IPS-15b (cell line): ENCODE measurements at regions not wholly inside any gene's neighbourhood (a gene's known extent, or its start where the extent isn't known, plus 50 kb on each side); places are given as distances from the start of the nearest gene placed in this dataset.

Experiments
- H3K27me3 ChIP-seq: one replicate; pipeline ENCODE4 v1.6.1; 2013; ENCODE audit warnings: low read length; ENCODE audit not compliant: control insufficient read depth, insufficient read depth
- H3K36me3 ChIP-seq: one replicate; pipeline ENCODE4 v1.6.1; 2013; ENCODE audit warnings: low read length; ENCODE audit not compliant: control insufficient read depth, insufficient read depth
- H3K4me1 ChIP-seq: one replicate; pipeline ENCODE4 v1.6.1; 2013; ENCODE audit warnings: mild to moderate bottlenecking, low read length; ENCODE audit not compliant: control insufficient read depth, insufficient read depth
- H3K4me3 ChIP-seq: one replicate; pipeline ENCODE4 v1.5.1; 2013; ENCODE audit warnings: low read depth, low read length
- H3K9ac ChIP-seq: one replicate; pipeline ENCODE4 v1.6.1; 2013; ENCODE audit warnings: low read depth, mild to moderate bottlenecking, low read length
- H3K9me3 ChIP-seq: one replicate; pipeline ENCODE4 v1.6.1; 2013; ENCODE audit warnings: mild to moderate bottlenecking, low read length; ENCODE audit not compliant: control insufficient read depth, insufficient read depth

- H3K4me3 ChIP-seq = no peak overlapping the region
- no peaks in the 10 kb centered on the region for H3K27me3 ChIP-seq
- H3K36me3 ChIP-seq = no peaks in the 10 kb centered on the region
- no peak overlapping the region for H3K9ac ChIP-seq
- H3K9me3 ChIP-seq = no peaks in the 10 kb centered on the region
- H3K4me1 ChIP-seq = no peaks in the 10 kb centered on the region
Measured at GRCh38 chrX:9172464-9172850, 138.5 kb upstream of the FAM9B start.

DNA sequence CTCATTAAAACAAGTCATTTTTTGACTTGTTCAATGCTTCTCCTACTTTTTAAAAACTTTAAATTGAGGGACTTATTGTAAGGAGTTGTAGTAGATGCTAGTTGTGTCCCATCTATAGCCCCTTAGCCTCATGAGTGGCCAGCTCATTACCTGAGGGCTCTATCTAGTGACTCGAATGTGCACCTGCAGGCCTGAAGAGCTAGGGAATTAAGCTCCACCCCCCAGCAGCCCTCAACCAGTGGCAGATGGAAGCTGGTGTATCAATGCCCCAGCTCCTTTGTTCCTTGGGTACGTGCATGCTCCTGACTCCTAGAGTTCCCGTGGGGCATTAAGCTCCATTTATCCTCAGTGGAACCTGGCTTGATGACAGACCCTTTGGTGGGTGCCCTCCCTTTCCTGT, 146.7 kb upstream of the FAM9B start:
- Histone ChIP-seq H3K4me1 (no peaks in the 10 kb centered on the region), H3K4me3 (no peak overlapping the region), H3K36me3 (no peaks in the 10 kb centered on the region), H3K27me3 (no peaks in the 10 kb centered on the region), H3K9ac (no peak overlapping the region), H3K9me3 (peaks cover 4% of the 10 kb centered on the region)

GRCh38 chrX:9182041-9182440, 148.1 kb upstream of the FAM9B start:
- Histone ChIP-seq H3K27me3 (no peaks in the 10 kb centered on the region), H3K9me3 (peaks cover 4% of the 10 kb centered on the region), H3K36me3 (no peaks in the 10 kb centered on the region), H3K4me3 (no peak overlapping the region), H3K4me1 (no peaks in the 10 kb centered on the region), H3K9ac (no peak overlapping the region)

GRCh38 chrX:9183481-9183880, 149.6 kb upstream of the FAM9B start:
- no peaks in the 10 kb centered on the region for H3K27me3 ChIP-seq
- no peak overlapping the region for H3K4me3 ChIP-seq
- H3K9me3 ChIP-seq = peaks cover 2% of the 10 kb centered on the region
- no peaks in the 10 kb centered on the region for H3K4me1 ChIP-seq
- H3K9ac ChIP-seq = no peak overlapping the region
- H3K36me3 ChIP-seq = no peaks in the 10 kb centered on the region

GRCh38 chrX:9184211-9184610, 150.3 kb upstream of the FAM9B start:
- Histone ChIP-seq H3K4me1 (no peaks in the 10 kb centered on the region), H3K9me3 (no peaks in the 10 kb centered on the region), H3K36me3 (no peaks in the 10 kb centered on the region), H3K27me3 (no peaks in the 10 kb centered on the region), H3K9ac (no peak overlapping the region), H3K4me3 (no peak overlapping the region)

GRCh38 chrX:9188117-9188516, 154.2 kb upstream of the FAM9B start:
- no peaks in the 10 kb centered on the region for H3K27me3 ChIP-seq
- no peaks in the 10 kb centered on the region for H3K4me1 ChIP-seq
- H3K9ac ChIP-seq = no peak overlapping the region
- no peaks in the 10 kb centered on the region for H3K36me3 ChIP-seq
- peaks cover 3% of the 10 kb centered on the region for H3K9me3 ChIP-seq
- H3K4me3 ChIP-seq = no peak overlapping the region

DNA sequence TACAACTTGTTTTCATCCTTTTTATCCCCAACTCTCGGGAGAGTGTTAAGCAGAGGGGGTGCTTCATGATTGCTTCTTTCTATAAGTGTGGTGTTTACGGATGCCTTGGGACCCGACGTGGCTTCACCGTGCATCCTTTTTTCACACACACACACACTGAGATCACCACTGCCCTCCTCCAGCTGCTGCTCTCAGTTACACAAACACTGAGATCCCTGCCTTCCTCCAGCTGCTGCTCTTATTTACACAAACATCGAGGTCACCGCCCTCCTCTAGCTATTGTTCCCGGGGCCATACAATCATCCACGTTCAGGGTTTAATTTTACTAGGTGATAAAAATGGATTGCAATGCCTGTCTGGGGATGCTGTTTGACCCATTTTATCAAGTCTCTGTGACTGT, 155.4 kb upstream of the FAM9B start:
- Histone ChIP-seq H3K9me3 (peaks cover 3% of the 10 kb centered on the region), H3K27me3 (no peaks in the 10 kb centered on the region), H3K9ac (no peak overlapping the region), H3K4me3 (no peak overlapping the region), H3K4me1 (no peaks in the 10 kb centered on the region), H3K36me3 (no peaks in the 10 kb centered on the region)

DNA sequence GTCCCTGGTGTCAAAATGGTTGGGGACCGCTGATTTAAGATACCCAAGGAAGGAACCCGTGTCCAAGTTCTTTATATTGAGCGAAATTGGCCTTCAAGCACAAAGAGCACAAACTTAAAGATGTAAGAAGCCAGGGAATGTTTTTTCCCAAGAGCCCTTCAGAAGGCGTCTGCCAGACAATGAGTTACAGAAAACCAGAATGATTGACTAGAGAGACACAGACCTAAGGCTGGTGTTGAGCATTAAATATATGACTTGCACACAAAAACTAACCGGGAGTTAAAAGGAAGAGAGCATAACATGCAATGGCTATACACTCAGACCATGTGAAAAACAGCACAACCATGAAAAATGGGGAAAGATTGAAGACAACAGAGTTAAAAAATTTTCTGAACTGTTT, 157.5 kb upstream of the FAM9B start:
- Histone ChIP-seq H3K4me3 (no peak overlapping the region), H3K36me3 (no peaks in the 10 kb centered on the region), H3K9ac (no peak overlapping the region), H3K9me3 (peaks cover 3% of the 10 kb centered on the region), H3K4me1 (no peaks in the 10 kb centered on the region), H3K27me3 (no peaks in the 10 kb centered on the region)

GRCh38 chrX:9195199-9195880, 161.4 kb upstream of the FAM9B start:
- H3K4me1 ChIP-seq = no peaks in the 10 kb centered on the region
- H3K27me3 ChIP-seq = no peaks in the 10 kb centered on the region
- H3K4me3 ChIP-seq = no peak overlapping the region
- H3K9ac ChIP-seq = no peak overlapping the region
- H3K9me3 ChIP-seq = no peaks in the 10 kb centered on the region
- no peaks in the 10 kb centered on the region for H3K36me3 ChIP-seq

GRCh38 chrX:9196961-9197640, 163.2 kb upstream of the FAM9B start:
- no peak overlapping the region for H3K9ac ChIP-seq
- no peaks in the 10 kb centered on the region for H3K27me3 ChIP-seq
- H3K4me1 ChIP-seq = no peaks in the 10 kb centered on the region
- no peaks in the 10 kb centered on the region for H3K9me3 ChIP-seq
- H3K4me3 ChIP-seq = no peak overlapping the region
- H3K36me3 ChIP-seq = no peaks in the 10 kb centered on the region

DNA sequence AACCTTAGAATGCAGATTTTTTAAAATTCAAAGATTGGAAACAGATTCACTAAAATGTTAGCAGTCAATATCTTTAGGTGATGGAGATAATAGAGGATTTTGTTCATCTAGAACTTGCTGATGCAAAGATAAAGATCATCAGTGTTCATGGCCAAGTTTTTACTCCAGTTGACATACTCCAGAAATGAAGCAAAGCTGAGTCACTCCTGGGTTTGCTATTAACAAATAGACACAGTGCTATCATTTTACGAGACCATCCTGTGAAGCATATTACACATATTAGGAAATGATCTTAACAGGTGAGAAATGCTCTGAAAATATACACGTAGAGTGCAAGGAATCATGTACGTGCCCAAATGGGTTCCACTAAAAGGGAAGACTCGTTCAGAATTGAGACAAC, 170.6 kb upstream of the FAM9B start:
- H3K27me3 ChIP-seq = no peaks in the 10 kb centered on the region
- H3K36me3 ChIP-seq = no peaks in the 10 kb centered on the region
- no peaks in the 10 kb centered on the region for H3K9me3 ChIP-seq
- H3K4me1 ChIP-seq = peaks cover 6% of the 10 kb centered on the region
- H3K9ac ChIP-seq = no peak overlapping the region
- H3K4me3 ChIP-seq = no peak overlapping the region

GRCh38 chrX:9205599-9206223, 171.8 kb upstream of the FAM9B start:
- Histone ChIP-seq H3K36me3 (no peaks in the 10 kb centered on the region), H3K4me1 (peaks cover 6% of the 10 kb centered on the region), H3K9me3 (no peaks in the 10 kb centered on the region), H3K4me3 (no peak overlapping the region), H3K9ac (no peak overlapping the region), H3K27me3 (no peaks in the 10 kb centered on the region)
